HG02840 (cell line): ENCODE measurements at regions not wholly inside any gene's neighbourhood (a gene's known extent, or its start where the extent isn't known, plus 50 kb on each side); places are given as distances from the start of the nearest gene placed in this dataset.
"Not testable (repeated sequence)": the region's sequence is repeated elsewhere in the genome, so short reads cannot be mapped to it uniquely, and the experiment has no call there.

Source experiments
- ATAC-seq: cut with Tn5 transposase; IDR thresholded peaks from one replicate; pipeline ENCODE4 v1.9.1; 2021; ENCODE audit warnings: mild to moderate bottlenecking, moderate library complexity, moderate number of reproducible peaks; ENCODE audit not compliant: unreplicated experiment, low FRiP score

- no peak for ATAC-seq
Measured at GRCh38 chr5:106658150-106658549, 1012.6 kb downstream of the EFNA5 start.

DNA sequence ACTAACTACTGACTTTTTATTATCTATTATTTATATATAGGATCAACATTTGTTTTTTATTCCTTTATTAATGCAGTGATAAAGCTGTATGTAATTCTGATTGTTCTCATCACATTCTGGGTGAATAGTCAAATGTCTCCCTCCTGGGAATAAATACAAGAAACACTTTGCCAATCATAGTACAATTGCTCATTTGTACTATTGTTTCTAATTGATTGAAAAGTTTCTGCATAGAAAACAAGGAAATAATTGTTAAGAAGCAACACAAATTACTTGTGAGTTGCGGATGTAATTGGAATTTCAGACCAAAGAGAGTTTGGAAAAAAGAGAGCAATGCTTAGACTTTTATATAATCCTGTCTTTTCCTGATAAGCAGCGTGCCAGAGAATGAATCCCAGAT is 1013.9 kb downstream of the EFNA5 start:
- ATAC-seq, result no peak

DNA sequence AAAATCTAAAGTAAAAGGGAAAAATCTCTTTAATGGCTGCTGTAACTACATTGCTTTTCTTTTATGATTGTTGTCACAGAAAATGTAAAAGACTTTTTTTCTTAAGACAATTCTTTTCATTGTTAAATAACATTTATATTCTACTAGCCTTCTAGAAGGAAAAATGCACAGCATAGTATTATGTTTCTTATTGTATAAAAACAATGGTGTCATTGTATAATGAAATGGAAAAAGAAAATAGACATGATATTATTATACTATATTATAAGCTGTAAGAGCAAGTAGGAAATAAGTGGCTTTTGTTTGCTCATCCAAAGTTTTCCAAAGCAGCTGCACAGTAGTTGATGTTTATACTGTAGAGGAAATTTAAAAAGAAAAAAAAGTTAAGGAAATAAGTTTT is 1021.7 kb downstream of the EFNA5 start:
- ATAC-seq, result no peak

- no peak for ATAC-seq
Measured at GRCh38 chr5:106648401-106648800, 1022.3 kb downstream of the EFNA5 start.

DNA sequence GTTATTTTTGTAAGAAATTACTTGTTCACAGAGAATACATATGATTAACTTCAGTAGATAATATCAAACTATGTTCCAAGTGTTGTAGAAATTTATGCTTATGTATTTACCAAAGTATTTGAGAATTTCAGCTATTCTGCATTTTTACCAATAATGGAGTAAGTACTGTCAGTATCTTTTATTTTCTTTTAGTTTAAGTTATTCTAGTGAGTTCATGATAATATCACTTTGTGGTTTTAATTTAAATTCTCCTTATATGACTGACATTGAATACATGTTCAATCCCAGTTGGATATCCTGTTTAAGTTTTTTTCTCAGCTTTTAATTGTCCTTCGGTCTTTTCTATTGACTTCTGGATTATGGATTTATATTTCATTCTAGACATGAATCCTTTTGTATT is 1024.6 kb downstream of the EFNA5 start:
- ATAC-seq, result no peak

DNA sequence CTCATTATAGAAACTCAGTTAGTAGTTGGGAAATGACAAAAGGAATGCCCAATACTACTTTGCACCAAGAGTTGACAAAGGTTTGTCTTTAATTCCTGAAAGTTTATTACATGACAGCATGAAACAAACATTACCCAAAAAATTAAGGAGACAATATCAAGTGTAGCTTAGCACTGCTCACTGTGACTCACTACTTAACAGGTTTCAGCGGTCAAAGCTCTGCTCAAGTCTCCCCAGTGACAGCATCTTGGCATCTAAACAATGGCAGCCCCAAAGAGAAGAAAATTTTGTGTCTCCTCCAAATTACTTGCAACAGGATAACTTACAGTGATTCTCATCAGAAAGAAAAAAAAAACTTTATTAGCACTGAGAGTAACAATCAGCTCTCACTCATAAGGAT is 1030.2 kb downstream of the EFNA5 start:
- ATAC-seq, result no peak

DNA sequence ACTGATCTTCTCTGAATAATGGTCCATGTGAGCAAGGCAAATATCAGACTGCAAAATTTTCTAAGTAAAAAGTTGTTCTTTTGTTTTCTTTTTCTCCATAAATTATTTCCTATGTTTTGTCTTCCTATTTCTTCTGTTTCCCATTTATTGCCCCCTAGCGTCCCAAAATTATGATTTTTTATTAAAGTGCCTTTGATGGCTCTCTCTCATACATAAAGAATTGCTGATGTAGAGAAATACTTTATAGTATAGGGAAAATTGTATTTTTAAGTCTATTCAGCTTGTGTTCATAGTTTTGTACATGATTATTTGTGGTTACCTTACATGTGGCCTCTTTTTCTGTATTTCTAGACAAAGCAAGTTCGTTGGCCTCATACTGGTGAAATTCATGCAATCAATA is 1031.2 kb downstream of the EFNA5 start:
- no peak for ATAC-seq

- no peak for ATAC-seq
Measured at GRCh38 chr5:106637275-106637674, 1033.5 kb downstream of the EFNA5 start.

- ATAC-seq, result no peak
Measured at GRCh38 chr5:106634375-106634774, 1036.4 kb downstream of the EFNA5 start.

DNA sequence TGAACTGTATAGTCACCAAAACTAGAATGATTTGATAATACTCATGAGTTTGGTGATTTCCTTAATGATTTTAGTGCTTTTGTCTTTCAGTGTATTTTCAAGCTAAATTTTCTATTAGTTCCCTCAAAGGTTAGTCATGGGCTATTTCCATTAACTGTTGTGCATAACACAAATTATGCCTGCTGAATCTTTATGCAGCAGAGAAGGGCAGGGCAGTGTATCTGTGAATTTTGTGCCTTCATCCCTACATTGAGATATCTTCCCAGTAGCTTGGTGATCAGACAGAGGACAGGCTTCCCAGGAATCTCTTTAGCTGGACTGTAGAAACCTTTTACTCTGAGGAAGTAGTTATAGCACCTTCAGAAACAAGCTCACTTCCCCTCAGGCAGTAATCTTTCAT is 1036.9 kb downstream of the EFNA5 start:
- no peak for ATAC-seq

- not testable (repeated sequence) for ATAC-seq
Measured at GRCh38 chr5:106628456-106628855, 1042.3 kb downstream of the EFNA5 start.

GRCh38 chr5:106610041-106610440 is 1060.7 kb downstream of the EFNA5 start:
- ATAC-seq, result no peak

DNA sequence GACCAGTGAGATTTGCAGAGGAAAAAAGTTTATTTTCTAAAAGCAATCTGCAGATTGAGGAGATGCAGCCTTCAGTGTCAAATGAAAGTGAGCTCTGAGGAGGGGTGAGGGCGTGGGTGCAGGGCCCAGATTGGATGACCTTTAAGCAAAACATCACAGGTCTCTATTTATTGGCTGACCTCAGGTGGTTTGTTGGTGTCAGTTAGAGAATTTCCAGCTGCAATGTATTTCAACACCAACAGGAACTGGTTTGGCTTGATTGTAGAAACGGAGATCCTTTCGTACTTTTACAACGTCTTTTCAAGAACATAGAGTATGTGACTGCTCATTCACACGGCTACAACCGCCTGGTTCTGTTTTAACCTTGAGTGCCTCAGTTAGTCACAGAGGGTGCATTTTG is 1069.1 kb downstream of the EFNA5 start:
- ATAC-seq, result no peak

DNA sequence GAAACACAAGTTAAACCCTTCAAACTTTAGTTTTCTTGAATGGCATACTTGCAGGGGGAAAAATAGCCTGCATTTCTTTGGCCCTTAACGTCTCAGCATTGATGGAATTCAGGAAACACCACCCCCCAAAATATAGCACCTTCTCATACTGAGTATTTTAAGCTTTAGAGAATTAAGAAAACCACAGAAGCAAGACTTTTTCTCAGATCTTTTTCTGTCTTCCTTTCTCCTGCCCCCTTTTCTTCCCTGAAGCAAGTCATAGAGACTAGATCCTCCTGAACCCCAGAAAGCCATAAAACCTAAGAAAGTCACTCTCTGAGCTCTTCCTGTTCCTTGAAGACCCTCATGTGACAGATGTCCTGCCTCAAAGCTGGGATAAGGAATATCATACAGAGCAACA is 1069.9 kb downstream of the EFNA5 start:
- no peak for ATAC-seq

GRCh38 chr5:106595864-106596263 is 1074.9 kb downstream of the EFNA5 start:
- ATAC-seq, result no peak

DNA sequence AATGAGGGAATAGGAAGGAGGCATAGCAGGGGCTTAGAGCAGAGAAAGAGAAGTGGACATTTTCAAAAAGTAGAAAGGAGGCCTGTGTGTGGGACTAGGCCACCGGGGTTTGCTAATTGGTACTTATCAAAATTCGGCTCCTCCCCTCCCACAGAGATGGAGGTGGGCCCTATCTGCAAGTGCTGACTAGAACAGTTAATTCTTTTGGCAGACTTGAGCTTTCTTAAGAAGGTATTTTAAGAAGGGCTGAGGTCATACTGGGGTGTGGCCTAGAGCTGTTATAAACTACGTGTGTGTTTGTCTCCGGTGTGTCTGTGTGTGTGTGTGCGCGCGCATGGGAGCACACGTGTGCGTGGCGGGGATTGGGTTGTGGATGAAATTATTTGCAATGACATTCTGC is 1086.5 kb downstream of the EFNA5 start:
- no peak for ATAC-seq

- no peak for ATAC-seq
Measured at GRCh38 chr5:106578736-106579135, 1092.0 kb downstream of the EFNA5 start.

GRCh38 chr5:106574820-106575219 is 1095.9 kb downstream of the EFNA5 start:
- no peak for ATAC-seq

DNA sequence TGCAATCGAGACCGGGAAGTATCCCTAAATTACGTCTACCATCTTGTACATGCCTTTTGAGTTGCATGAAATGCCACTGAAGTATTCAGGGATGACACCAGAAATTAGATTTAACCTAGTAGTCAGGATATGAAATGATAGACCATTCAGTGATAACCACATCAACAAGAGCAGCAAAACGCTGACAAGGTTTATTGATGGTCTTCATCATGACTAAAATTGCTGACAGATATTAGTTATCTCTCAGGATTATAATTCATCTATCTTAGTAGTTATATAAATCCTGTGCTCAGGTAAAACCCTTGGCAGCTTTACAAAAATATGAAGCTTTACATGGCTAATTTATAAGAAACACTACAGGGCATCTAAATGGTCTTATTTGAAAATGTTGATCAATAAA is 1104.7 kb downstream of the EFNA5 start:
- no peak for ATAC-seq

GRCh38 chr5:106545325-106545724 is 1125.4 kb downstream of the EFNA5 start:
- ATAC-seq, result no peak

- no peak for ATAC-seq
Measured at GRCh38 chr5:106543330-106543729, 1127.4 kb downstream of the EFNA5 start.

DNA sequence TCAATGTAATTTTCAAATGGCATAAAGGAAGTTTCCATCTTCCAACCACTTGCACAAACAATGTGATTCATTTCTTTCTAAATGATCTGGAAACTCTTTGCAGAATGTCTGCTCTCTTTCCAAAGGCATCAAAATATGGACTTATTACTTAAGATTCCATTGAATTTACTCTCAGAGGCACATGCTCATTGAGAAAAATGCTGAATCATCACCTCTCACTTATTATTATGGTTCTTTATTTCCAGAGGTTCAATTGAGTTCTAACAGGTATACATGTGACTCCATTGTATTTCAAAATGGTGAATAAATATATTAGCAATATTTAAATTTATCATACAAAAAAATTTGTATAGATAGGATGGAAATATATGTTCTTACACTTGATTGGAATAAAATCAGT is 1140.6 kb downstream of the EFNA5 start:
- no peak for ATAC-seq

GRCh38 chr5:106525438-106525837 is 1145.3 kb downstream of the EFNA5 start:
- ATAC-seq, result no peak
